Neutrophil (primary cell): ENCODE measurements at regions not wholly inside any gene's neighbourhood (a gene's known extent, or its start where the extent isn't known, plus 50 kb on each side); places are given as distances from the start of the nearest gene placed in this dataset.

Source experiments
- H3K27ac ChIP-seq: fragments of 200-600 bp; sonication (generic); 2 replicates; pipeline ENCODE4 v1.5.1; 2016; ENCODE audit warnings: mild to moderate bottlenecking, moderate library complexity
- H3K27me3 ChIP-seq: fragments of 200-600 bp; sonication (generic); 2 replicates; pipeline ENCODE4 v1.6.0; 2016; ENCODE audit warnings: mild to moderate bottlenecking
- H3K36me3 ChIP-seq: fragments of 200-600 bp; sonication (generic); 2 replicates; pipeline ENCODE4 v1.5.1; 2017
- H3K4me1 ChIP-seq, 2 experiments: fragments of 200-600 bp in 1 of 2; sonication (generic) in 1 of 2; 1 replicate in 1 of 2; 2 replicates in 1 of 2; pipeline versions ENCODE4 v1.5.1 to v1.6.1; 2013 to 2016; ENCODE audit warnings: low read depth in 1 of 2, low read length in 1 of 2, mild to moderate bottlenecking in 1 of 2, moderate library complexity in 1 of 2; ENCODE audit not compliant: control insufficient read depth in 1 of 2, insufficient read depth in 1 of 2
- H3K4me3 ChIP-seq, 2 experiments: fragments of 200-600 bp in 1 of 2; sonication (generic) in 1 of 2; 1 replicate in 1 of 2; 2 replicates in 1 of 2; pipeline ENCODE4 v1.5.1; 2013 to 2016; ENCODE audit warnings: low read depth in 1 of 2, low read length in 1 of 2, mild to moderate bottlenecking in 1 of 2, moderate library complexity in 1 of 2
- H3K9me3 ChIP-seq: fragments of 200-600 bp; sonication (generic); 2 replicates; pipeline ENCODE4 v1.5.1; 2016
- TF ChIP-seq, protein P1 (sequence below): fragments of 200-600 bp; sonication (generic); IDR thresholded peaks from 2 replicates; pipeline ENCODE4 v1.5.1; 2016; ENCODE audit warnings: antibody characterized with exemption

DNA sequence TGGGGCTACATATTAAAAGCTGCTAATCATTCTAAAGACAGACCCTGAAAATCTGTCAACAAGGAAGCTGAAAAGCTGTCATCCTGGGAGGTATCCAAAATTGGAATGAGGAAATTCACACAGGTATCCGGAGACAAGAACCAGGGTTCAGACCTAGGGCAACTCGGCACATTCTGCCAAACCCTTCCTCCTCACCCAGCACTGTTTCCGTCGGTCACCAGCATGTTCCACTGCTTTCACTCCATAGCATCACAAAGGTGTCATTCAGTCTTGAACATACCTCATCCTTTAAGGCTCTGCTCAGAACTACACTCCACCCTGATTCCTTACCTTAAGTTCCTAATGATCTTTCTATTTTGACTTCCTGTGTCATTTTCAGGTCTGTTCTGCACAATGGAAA lies 153.1 kb upstream of the RASA1 start:
- Histone ChIP-seq H3K9me3 (no peaks in the 10 kb centered on the region), H3K27me3 (no peaks in the 10 kb centered on the region), H3K36me3 (no peaks in the 10 kb centered on the region), H3K4me3 (no peak overlapping the region), H3K27ac (no peak overlapping the region), H3K4me1 (no peaks in the 10 kb centered on the region)
- TF ChIP-seq, protein P1, sequence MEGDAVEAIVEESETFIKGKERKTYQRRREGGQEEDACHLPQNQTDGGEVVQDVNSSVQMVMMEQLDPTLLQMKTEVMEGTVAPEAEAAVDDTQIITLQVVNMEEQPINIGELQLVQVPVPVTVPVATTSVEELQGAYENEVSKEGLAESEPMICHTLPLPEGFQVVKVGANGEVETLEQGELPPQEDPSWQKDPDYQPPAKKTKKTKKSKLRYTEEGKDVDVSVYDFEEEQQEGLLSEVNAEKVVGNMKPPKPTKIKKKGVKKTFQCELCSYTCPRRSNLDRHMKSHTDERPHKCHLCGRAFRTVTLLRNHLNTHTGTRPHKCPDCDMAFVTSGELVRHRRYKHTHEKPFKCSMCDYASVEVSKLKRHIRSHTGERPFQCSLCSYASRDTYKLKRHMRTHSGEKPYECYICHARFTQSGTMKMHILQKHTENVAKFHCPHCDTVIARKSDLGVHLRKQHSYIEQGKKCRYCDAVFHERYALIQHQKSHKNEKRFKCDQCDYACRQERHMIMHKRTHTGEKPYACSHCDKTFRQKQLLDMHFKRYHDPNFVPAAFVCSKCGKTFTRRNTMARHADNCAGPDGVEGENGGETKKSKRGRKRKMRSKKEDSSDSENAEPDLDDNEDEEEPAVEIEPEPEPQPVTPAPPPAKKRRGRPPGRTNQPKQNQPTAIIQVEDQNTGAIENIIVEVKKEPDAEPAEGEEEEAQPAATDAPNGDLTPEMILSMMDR: no peak

DNA sequence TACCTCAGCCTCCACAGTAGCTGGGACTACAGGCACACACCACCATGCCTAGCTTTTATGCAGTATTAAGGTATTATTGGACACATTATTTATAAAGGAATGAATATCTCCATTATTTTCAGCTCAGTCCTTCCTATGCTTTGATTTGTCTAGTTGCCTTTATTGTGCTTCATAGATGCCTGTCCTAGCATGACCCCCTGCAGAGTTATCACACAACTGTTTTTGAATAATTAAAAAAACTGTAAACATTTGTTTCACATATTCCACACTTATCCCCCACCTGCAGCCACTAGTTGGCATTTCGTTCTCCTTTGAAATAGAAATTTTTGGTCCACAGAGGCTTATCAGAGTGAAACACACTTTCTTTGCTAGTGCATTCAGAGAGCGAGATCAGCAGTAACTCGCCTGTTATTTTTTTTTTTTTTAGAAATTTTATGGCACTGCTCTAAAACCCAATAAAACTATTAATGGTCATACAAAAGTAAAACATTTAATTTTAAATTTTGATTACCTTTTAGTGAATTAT lies 151.8 kb upstream of the RASA1 start:
- Histone ChIP-seq H3K4me3 (no peak overlapping the region), H3K4me1 (no peaks in the 10 kb centered on the region), H3K27me3 (no peaks in the 10 kb centered on the region), H3K9me3 (no peaks in the 10 kb centered on the region), H3K27ac (no peak overlapping the region), H3K36me3 (no peaks in the 10 kb centered on the region)
- TF ChIP-seq, protein P1: no peak

DNA sequence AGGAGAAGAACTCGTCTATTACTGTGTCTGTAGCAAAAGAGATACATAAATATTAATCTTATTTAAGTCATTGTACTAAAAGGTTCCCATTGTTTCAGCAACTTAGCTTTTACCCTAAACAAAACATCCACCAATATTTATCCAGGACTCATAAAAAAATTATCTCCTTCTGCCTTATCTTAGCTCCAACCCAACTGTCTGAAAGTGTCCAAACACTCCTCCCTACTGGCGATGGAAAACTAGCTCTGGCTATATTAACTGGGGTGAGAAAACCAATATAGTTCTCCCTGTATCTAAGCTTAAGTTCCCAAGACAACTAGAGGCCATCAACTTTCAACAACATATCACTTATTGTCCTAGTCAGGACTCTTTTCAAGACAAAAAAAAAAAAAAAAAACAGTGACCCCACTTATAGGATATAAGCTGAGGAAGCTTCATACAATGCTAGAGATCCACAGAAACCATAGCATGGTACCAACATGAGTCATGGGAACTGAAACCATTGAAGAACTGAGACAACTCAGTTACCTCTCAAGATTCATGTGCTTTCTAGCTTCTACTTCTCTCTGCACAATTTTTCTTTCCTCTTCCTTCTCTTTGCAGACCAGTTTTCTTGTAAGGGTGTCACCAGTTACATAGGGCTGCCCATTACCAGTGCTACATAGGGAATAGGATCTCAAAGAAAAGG lies 150.7 kb upstream of the RASA1 start:
- no peak overlapping the region for H3K27ac ChIP-seq
- H3K4me3 ChIP-seq: no peak overlapping the region
- TF ChIP-seq, protein P1: no peak
- peaks cover 2 to 5% of the 10 kb centered on the region in 2 experiments for H3K4me1 ChIP-seq
- H3K27me3 ChIP-seq: no peaks in the 10 kb centered on the region
- H3K36me3 ChIP-seq: no peaks in the 10 kb centered on the region
- H3K9me3 ChIP-seq: no peaks in the 10 kb centered on the region

DNA sequence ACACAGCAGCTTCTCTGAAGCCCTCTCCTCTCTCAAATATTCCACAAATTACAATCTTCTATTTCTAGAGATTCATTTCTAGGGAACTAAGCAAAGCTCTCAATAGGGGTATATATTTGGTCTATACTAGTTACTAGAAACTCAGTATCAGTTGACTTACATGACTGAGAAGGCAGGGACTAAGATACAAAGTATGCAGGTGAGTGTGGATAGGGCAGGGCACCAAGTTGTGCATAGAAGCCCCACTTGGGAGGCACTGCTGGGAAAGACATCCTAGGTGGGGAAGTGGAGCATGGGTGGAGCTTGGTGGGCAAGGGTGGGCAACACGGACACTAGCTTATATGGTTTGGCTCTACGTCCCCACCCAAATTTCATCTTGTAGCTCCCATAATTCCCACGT lies 148.1 kb upstream of the RASA1 start:
- Histone ChIP-seq H3K4me1 (peaks cover 2 to 5% of the 10 kb centered on the region in 2 experiments), H3K9me3 (no peaks in the 10 kb centered on the region), H3K4me3 (no peak overlapping the region), H3K27me3 (no peaks in the 10 kb centered on the region), H3K36me3 (no peaks in the 10 kb centered on the region), H3K27ac (no peak overlapping the region)
- TF ChIP-seq, protein P1: no peak

DNA sequence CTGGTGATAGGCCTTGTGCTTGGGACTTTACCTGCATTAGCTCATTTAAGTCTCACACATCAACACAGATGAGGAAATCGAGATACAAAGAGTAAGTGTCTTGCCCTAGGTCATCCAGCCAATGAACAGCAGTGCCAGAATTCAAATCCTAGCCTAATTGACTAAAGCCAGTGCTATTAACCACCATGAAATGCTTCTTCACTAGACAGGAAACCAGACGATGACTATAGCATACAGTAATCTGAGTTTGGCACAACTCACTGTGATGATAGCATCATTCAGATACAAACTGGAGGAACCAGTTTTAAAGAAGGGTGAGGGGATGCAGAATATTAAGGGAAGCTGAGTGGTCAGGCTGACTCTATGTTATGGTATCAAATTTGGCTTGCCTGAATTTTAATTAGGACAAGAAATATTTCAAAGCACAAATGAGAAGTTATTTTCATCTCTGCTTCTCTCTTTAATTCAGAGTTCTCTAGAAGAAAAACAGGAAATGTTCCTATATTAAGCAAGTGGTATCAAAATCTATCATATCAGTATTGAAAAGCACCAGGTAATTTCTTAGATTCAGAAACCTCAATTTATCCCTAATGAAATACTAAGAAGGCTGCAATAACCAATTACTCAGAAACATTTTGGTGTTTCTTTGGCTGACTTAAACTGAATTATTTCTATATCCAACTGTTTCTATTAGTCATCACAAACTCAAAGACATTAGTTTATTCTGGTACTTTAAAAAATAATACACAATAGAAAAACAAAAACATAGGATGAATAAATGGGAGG lies 147.0 kb upstream of the RASA1 start:
- TF ChIP-seq, protein P1: no peak
- no peaks in the 10 kb centered on the region for H3K9me3 ChIP-seq
- no peak overlapping the region for H3K27ac ChIP-seq
- H3K4me1 ChIP-seq: peaks cover 2 to 5% of the 10 kb centered on the region in 2 experiments
- H3K4me3 ChIP-seq: no peak overlapping the region
- no peaks in the 10 kb centered on the region for H3K27me3 ChIP-seq
- no peaks in the 10 kb centered on the region for H3K36me3 ChIP-seq
